Keratinocyte (primary cell): ENCODE measurements at regions not wholly inside any gene's neighbourhood (a gene's known extent, or its start where the extent isn't known, plus 50 kb on each side); places are given as distances from the start of the nearest gene placed in this dataset.

Experiments
- DNase-seq: peaks from one replicate; pipeline ENCODE4 v3.0.0-alpha.2; 2011; ENCODE audit warnings: low read depth, missing footprints, low spot score
- FAIRE-seq: peaks from 2 replicates; lab custom pipeline; 2011; peaks lifted over from hg19 to GRCh38; lab: Jason Lieb, UNC
- H2AFZ ChIP-seq: 2 replicates; pipeline ENCODE4 v1.6.0; 2012; ENCODE audit warnings: low read length, control low read depth, inconsistent platforms; ENCODE audit not compliant: control insufficient read depth
- H3K27ac ChIP-seq: 2 replicates; pipeline ENCODE4 v1.5.1; 2011; ENCODE audit warnings: low read length; ENCODE audit not compliant: control insufficient read depth, insufficient read depth
- H3K27me3 ChIP-seq: 3 replicates; pipeline ENCODE4 v1.6.0; 2011; ENCODE audit warnings: low read length; ENCODE audit not compliant: control insufficient read depth, insufficient read depth; ENCODE audit errors: extremely low read depth
- H3K36me3 ChIP-seq, 2 experiments: 2 replicates in 1 of 2; 3 replicates in 1 of 2; pipeline ENCODE4 v1.5.1; 2011; ENCODE audit warnings: low read length in 2 of 2, mild to moderate bottlenecking in 1 of 2; ENCODE audit not compliant: control insufficient read depth in 2 of 2, insufficient read depth in 2 of 2; ENCODE audit errors: extremely low read depth in 1 of 2
- H3K4me1 ChIP-seq: 3 replicates; pipeline ENCODE4 v1.5.1; 2011; ENCODE audit warnings: low read length; ENCODE audit not compliant: control insufficient read depth, insufficient read depth; ENCODE audit errors: extremely low read depth
- H3K4me2 ChIP-seq: 3 replicates; pipeline ENCODE4 v1.6.0; 2011; ENCODE audit warnings: low read depth, low read length; ENCODE audit not compliant: control insufficient read depth, insufficient read depth; ENCODE audit errors: extremely low read depth
- H3K4me3 ChIP-seq, 3 experiments: fragments of 200-600 bp in 1 of 3; sonication (generic) in 1 of 3; 2 replicates in 2 of 3; 3 replicates in 1 of 3; pipeline ENCODE4 v1.5.1; 2011 to 2016; ENCODE audit warnings: low read length in 3 of 3, mild to moderate bottlenecking in 3 of 3, control low read depth in 2 of 3, inconsistent platforms in 1 of 3, low read depth in 1 of 3, mixed read lengths in 1 of 3, mixed run types in 1 of 3, moderate library complexity in 1 of 3; ENCODE audit not compliant: control insufficient read depth in 2 of 3, insufficient read depth in 2 of 3; ENCODE audit errors: extremely low read depth in 1 of 3
- H3K79me2 ChIP-seq: 2 replicates; pipeline ENCODE4 v1.6.0; 2012; ENCODE audit warnings: low read length; ENCODE audit not compliant: control insufficient read depth, insufficient read depth
- H3K9ac ChIP-seq: 3 replicates; pipeline ENCODE4 v1.6.0; 2011; ENCODE audit warnings: low read length; ENCODE audit not compliant: control insufficient read depth, insufficient read depth; ENCODE audit errors: extremely low read depth
- H3K9me1 ChIP-seq: 3 replicates; pipeline ENCODE4 v1.6.0; 2011; ENCODE audit warnings: low read length; ENCODE audit not compliant: control insufficient read depth, insufficient read depth; ENCODE audit errors: extremely low read depth
- H3K9me3 ChIP-seq: 2 replicates; pipeline ENCODE4 v1.5.1; 2012; ENCODE audit warnings: low read depth, low read length; ENCODE audit not compliant: control insufficient read depth
- H4K20me1 ChIP-seq: 3 replicates; pipeline ENCODE4 v1.6.0; 2011; ENCODE audit warnings: low read length; ENCODE audit not compliant: control insufficient read depth, insufficient read depth; ENCODE audit errors: extremely low read depth
- EZH2 ChIP-seq: IDR thresholded peaks from one replicate; pipeline ENCODE4 v1.6.1; 2012; ENCODE audit warnings: inconsistent platforms, mild to moderate bottlenecking, low read length, moderate library complexity
- dilution Hi-C: fragments of 300-500 bp; cut with MboI; formaldehyde crosslinking; loops from one replicate; pipeline ENCODE4 v1.7.0; 2020; ENCODE audit warnings: low sequenced_read_pairs; ENCODE audit not compliant: extremely low pct_ligation_motif_present
- TF ChIP-seq, protein P1 (sequence below), 3 experiments: IDR thresholded peaks in 1 of 3; conservative IDR thresholded peaks in 1 of 3; optimal IDR thresholded peaks in 1 of 3; 2 replicates in 2 of 3; 3 replicates in 1 of 3; pipeline versions ENCODE3 to v1.5.1; 2011; ENCODE audit warnings: low read length in 3 of 3, mild to moderate bottlenecking in 3 of 3, moderate library complexity in 2 of 3, control low read depth in 1 of 3, inconsistent platforms in 1 of 3; ENCODE audit not compliant: insufficient read depth in 2 of 3; ENCODE audit errors: extremely low read depth in 1 of 3

DNA sequence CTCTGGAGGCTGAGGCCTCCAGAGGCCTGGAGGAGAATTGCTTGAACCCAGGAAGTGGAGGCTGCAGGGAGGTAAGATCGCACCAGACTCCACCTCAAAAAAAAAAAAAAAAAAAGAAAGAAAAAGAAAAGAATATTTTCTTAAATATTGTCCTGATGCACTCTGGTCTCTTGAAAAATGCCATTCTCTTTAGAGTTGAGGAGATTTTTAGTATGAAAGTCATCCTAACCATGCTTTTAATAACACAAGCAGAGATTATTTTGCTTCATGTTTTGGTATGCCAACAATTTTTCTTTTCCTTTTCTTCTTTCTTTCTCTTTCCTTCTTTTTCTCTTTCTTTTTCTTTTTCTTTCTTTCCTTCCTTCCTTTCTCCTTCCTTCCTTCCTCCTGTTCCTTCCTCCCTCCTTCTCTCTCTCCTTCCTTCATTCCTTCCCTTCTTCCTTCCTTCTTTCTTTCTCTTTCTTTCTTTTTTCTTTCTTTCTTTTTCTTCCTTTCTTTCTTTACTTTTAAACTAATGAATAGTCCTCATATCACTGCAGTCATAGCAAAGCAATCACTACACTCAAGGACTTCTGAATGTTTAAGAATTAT is 116.9 kb upstream of the CCNH start:
- Histone ChIP-seq H3K9me1 (no peaks in the 10 kb centered on the region), H3K4me3 (no peak overlapping the region), H3K4me1 (no peaks in the 10 kb centered on the region), H3K4me2 (no peak overlapping the region), H3K9me3 (no peaks in the 10 kb centered on the region), H4K20me1 (no peaks in the 10 kb centered on the region), H3K79me2 (no peaks in the 10 kb centered on the region), H3K9ac (no peak overlapping the region), H3K27me3 (no peaks in the 10 kb centered on the region), H3K27ac (no peak overlapping the region), H3K36me3 (no peaks in the 10 kb centered on the region), H2AFZ (no peak overlapping the region)
- DNase-seq (no peak), FAIRE-seq (no peak)
- no peak for TF ChIP-seq EZH2
- TF ChIP-seq, protein P1, sequence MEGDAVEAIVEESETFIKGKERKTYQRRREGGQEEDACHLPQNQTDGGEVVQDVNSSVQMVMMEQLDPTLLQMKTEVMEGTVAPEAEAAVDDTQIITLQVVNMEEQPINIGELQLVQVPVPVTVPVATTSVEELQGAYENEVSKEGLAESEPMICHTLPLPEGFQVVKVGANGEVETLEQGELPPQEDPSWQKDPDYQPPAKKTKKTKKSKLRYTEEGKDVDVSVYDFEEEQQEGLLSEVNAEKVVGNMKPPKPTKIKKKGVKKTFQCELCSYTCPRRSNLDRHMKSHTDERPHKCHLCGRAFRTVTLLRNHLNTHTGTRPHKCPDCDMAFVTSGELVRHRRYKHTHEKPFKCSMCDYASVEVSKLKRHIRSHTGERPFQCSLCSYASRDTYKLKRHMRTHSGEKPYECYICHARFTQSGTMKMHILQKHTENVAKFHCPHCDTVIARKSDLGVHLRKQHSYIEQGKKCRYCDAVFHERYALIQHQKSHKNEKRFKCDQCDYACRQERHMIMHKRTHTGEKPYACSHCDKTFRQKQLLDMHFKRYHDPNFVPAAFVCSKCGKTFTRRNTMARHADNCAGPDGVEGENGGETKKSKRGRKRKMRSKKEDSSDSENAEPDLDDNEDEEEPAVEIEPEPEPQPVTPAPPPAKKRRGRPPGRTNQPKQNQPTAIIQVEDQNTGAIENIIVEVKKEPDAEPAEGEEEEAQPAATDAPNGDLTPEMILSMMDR (optimal IDR thresholded peaks at IDR 0.05 in 1 of 3, IDR thresholded peaks at IDR 0.05 in 1 of 3, conservative IDR thresholded peaks at IDR 0.05 in 1 of 3; ENCODE audit: extremely low read depth in 1 of 3, insufficient read depth in 2 of 3, low read length in 3 of 3): no peak
- dilution Hi-C loops: no loop called here

DNA sequence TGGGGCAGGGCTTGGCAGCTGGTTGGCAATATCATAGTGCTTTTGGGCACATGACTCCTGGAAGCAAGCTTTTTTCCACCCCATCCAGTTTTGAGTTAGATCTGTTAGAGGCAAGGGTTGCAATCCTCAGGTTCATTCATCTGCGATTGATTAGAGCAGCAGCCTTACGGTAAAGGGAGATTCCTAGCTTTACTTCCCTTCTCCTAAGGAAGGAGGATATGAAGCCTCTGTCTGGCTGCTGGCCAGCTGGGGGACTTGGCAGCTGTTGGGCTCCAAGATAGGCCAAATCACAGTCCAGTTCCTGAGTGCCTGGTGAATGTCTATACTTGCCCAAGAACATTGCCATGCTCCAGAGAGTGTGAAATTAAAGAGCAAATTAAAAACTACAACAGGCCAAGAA is 113.4 kb upstream of the CCNH start:
- Histone ChIP-seq H3K9ac (no peak overlapping the region), H3K4me2 (no peak overlapping the region), H3K27ac (no peak overlapping the region), H3K9me3 (no peaks in the 10 kb centered on the region), H3K36me3 (no peaks in the 10 kb centered on the region), H3K4me3 (no peak overlapping the region), H3K4me1 (no peaks in the 10 kb centered on the region), H4K20me1 (no peaks in the 10 kb centered on the region), H3K79me2 (no peaks in the 10 kb centered on the region), H3K27me3 (no peaks in the 10 kb centered on the region), H2AFZ (no peak overlapping the region), H3K9me1 (no peaks in the 10 kb centered on the region)
- TF ChIP-seq EZH2: no peak
- TF ChIP-seq, protein P1 (optimal IDR thresholded peaks at IDR 0.05 in 1 of 3, IDR thresholded peaks at IDR 0.05 in 1 of 3, conservative IDR thresholded peaks at IDR 0.05 in 1 of 3; ENCODE audit: extremely low read depth in 1 of 3, insufficient read depth in 2 of 3, low read length in 3 of 3): no peak
- no peak for FAIRE-seq
- dilution Hi-C loops: no loop called here
- no peak for DNase-seq
